ENCODE measurements at regions not wholly inside any gene's neighbourhood (a gene's known extent, or its start where the extent isn't known, plus 50 kb on each side); places are given as distances from the start of the nearest gene placed in this dataset.

DNA sequence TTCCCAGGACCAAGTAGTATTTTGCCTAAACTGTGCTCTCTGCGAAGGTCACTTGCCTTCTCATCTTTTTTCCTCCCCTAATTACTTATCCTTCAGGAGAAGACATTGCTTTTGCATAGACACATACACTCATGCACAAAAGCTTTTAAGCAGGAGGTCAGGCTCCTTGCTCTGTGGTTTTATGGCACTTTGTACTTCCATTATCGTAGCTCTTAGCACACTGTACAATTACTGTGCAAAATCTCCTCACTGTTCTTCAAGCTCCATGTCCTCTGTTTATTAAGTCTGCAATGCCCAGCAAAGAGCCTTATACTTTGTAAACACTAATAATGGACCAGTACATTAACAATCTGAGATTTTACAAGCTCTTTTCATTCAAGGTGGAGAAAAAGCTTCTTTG, 188.4 kb upstream of the GNPDA2 start:
- no peak for DNase-seq

DNA sequence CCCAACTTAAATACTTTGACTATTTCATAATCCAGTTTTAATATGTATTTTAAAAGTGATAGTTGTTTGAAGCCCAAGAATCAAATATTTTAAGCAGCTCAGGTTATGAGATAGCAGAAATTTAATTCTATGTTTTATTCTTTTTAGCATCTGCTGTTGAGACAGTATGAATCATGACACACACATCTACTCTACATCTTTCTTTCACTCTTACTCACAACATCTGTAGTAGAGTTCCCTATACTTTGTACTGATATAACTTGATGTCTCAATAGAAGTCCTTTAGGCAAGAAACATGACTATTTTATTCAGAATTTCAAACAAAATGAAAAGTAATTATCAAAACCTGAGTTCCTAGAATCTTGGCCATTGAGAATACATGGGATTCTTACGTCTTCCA, 187.9 kb upstream of the GNPDA2 start:
- no peak for DNase-seq

DNA sequence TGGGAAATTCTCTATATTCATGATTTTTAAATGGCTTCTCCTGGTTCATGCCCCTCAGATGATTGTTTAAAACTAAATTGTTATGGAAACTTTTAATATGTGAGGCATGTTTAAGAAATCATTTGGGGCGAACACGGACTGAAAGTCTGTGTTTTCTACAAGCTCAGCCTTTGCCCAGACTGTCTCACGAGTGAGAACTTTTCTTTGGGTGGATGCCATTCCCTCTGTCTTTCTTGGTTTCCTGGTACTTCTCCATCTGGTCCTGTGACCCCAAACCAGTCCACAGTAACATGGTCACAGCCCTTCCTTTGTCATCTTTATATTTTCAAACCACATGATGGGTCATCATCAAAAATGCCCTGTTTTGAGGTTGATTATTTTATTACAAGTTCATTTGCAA, 186.6 kb upstream of the GNPDA2 start:
- DNase-seq, result no peak

DNA sequence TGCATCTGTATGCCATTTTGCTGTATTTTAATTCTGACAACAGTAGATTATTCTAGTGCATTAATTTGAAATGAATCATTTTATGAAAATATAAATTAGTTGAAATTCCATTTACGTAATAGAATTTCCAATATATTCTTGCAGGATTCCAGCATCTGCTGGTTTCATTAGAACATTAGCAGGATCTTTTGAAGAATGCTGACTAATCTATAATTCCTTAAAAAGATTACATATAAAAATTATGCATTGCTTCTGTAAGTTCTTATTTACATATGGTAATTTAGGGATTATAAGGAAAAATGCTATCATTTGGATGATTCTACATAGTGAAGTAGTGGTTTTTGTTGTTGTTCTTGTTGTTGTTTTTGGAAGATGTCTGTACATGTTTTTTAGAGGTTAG, 182.2 kb upstream of the GNPDA2 start:
- no peak for DNase-seq

DNA sequence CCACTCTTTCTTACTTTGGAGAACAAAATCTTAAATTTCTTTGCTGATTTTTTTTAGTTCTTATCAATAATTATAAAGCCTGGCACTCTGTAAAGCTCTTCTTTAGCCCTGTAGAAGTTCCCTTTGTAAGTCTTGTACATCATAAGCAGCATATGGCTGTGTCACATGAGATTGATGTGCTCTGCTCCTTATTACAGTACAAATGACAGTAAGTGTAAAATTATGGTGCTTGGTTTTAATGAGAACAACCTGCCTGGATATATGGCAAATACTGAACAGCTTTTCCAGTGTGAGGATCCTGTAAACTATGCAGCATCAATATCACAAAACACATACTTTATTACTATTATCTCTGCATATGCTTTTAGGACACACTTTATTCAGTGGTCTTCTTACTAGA, 145.9 kb upstream of the GNPDA2 start:
- no peak for DNase-seq

DNA sequence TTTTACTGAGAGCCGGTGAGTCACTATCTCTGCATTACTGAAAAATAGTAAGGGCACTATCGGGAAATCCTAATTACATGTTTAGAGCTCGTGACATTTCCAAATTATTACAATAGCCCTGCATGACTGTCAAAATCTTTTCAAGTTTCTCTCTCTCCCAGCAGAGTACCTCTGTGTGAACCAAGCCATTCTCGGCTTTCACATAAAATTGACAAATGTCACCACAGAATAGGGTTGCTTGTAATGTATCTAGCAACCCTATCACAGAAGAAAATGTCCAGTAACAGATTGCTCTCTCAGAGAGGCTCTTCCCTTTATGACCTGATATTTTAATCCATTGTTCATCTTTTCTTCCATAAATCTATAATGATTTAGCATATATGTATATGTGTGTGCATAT, 144.8 kb upstream of the GNPDA2 start:
- no peak for DNase-seq

DNA sequence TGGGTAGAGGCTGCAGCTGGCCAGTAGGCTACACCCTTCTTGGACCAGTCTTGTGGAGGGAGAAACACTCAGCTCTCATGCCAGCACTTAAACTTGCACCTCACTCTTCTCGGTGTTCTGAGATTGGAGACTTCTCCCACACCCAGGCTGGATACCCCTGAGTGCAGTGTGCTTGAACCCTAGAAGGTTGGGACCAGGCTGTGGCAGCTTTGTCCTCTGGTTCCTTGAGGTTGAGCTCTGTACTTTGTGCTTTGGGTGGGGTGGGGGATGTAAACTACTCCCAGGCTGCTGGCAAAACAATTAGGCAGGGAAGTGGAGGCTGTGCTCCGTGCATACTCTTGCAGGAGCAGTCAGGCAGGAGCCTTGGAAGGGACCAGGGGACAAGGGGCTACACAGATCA, 143.6 kb upstream of the GNPDA2 start:
- no peak for DNase-seq

DNA sequence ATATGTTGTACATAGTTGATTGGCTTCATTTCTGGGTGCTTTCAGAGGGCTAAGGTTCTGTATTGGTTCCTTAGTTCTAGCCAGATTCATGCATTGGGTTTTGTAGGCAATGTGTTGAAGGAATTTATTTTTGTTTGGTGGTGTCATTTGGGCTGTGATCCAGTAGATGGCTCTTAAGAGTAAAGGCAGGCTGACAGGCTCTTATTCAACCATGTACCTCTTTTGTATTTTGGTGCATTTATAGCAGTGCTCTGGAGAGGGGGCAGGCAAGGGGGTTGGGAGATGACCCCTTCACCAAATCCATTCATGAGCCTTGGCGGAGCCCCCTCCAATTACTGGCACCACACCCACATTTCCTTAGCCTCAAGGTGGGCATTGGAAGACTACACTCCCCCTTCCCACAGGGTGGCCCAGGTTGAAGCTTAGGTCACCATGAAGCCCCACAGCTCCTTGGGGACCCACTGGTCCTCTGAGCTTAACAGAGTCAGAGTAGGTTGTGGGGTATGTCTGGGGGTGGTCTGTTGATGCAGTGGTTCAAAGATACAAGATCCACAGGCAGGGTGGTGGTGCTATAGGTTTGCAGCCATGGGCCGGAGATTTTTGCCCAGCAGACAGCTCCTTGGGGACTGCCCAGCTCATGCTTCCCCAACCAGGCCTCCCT, 143.0 kb upstream of the GNPDA2 start:
- no peak for DNase-seq

DNA sequence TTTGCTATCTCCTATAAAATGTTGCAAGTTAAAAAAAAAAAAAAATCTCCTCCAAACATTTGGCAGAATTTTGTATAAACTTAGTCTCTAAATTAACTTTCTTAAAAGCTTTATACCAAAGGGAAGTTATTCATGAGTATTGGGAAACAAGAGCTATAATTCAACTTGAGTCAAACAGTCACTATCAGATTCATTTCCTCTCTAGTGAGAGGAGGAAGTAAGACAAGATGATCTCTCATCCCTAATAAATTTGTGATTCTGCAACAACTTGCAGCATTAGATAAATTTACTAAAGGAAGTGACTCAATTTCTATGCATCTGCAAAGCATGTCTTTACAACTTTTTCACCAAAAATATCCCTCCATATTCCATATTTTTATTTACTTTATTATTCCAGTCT, 135.4 kb upstream of the GNPDA2 start:
- no peak for DNase-seq

DNA sequence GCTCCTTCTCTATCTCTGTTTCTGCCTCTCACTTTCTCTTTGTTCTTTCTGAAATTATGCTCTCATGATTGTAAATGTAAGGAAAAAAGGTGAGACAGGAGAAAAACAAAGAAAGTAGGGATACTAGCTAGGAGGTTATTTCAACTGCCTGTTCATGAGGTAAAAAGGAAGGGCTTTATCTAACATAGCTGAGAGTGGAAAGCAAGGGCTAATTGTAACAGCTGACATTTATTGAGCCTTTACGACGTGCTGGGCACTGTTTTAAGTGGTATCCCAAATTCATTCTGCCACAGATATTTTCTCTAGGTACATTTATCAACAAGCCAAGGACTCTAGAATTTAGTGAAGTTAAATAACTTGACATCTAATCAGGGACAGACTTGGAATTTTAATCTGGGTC, 133.1 kb upstream of the GNPDA2 start:
- DNase-seq, result no peak

DNA sequence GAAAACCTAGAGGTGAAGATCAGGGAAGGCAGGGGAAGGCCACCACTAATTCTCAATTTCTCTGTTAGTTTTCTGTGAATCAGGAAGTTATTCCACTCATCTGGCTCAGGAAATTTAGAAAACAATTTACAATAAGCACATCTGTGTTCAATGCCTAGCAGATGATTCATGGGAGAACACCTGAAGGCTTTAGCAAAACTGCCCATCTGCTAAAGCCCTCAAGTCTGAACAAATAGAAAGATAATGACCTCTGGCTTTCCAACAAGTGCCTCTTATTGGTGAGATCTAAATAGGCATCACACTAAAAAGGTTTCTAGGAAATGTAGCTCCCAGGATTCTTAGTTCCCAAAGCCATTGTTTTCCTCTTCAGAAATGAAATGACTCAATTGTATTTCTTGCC, 122.1 kb upstream of the GNPDA2 start:
- DNase-seq, result no peak

DNA sequence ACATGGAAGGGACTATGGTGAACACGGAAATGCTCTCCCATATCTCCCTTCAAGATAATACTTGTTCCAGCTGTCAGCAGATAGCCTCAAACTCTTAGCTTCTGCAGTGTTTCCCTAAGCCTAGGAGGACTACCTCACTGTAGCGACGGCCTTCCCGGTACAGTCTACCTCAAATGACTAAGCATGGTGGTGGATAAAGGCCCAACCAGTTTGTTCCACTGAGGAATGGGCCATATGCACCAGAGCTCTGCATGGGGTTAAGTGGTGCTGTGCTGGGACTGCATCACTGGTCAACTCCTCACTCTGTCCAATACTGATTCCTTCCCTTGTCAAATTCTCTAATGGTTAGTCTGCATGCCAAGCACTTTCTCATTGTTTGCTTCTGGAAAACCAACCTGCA, 119.6 kb upstream of the GNPDA2 start:
- DNase-seq, result no peak

DNA sequence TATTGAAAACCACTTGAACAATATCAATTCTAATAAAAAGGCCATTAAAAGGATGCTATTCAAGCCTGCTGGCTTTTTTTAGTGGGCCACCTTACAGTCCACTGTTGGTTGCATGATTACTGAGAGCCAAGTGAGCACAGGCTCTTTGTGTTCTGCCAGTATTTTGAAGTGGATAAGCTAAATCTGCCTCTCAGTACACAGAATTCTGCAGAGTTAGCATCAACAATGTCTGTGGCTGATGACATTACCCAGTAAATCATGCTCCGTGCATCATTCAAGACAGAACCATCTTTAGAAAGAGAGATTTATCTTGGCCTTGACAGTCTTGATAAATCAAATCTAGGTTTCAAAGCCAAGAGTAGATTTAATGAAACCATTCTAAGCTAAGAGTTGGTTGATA, 119.0 kb upstream of the GNPDA2 start:
- DNase-seq, result no peak

DNA sequence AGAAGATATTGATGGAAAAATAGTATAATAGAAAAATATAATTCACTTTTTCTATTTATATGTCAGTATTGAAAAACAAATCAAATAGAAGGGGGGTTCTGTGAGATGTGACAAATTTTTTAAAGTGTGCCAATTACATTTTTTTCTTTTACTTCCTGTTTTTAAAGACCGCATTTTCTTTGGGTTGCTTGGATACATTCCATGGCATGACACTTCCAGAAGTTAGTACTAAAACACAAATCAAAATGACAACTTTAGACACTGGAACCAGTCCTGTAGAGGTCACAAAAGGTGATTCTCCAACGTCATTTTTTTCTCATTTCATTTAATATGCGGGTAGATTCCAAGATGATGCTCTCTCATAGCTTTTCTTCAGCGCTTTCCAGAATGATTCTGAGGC, 116.2 kb upstream of the GNPDA2 start:
- DNase-seq, result no peak

DNA sequence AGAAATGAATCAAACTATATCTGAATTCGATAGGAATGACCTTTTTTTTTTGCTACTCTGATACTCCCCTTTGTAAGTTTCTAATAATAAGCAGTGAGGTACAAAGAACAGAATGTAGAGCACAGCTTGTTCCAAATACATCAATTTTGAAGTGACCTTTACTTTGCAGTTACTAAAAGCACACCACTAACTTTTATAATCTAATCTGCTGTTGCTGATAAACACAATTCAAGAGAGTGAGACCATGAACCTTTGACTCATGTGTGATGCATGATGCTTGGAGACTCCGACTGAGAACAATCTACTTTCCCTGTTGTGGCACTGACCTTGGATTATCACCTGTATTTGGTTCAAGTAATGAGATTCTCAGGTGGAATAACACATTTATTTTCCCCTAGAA, 91.6 kb upstream of the GNPDA2 start:
- DNase-seq, result no peak

DNA sequence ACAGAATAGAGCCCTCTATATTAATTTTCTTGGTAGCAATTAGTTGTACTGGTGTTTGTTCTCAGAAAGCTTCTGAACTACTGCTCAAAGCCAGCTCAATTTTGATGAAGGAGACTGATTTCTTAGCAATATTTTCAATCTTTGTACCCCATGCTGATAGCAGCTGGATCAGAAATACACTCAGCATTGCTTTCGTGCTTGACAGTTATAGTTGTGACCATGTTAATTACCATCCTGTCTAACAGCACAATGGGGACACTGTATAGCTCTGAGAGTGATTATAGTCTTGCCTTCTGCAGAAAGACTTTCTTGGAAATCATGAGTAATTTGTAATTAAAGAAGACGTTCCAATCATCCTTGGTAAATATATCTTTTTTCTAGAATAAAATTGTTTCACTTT, 79.7 kb upstream of the GNPDA2 start:
- no peak for DNase-seq

DNA sequence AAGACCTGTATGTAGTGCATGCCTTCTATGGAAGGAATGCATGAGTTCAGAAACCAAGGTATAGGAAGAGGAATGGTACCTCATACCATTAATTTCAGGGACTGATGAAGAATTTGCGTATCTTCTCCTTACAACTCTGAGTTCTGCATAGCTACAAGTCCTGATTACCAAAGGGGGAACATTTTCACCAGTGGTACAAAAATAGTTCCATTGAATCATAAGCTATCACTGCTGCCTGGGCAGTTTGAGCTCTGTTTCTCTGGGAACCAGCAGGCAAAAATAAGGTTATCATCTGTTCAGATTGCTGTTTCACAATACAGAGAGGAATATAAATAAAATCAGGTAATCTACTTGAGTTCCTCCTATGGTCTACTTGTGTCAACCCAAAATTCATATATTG, 77.9 kb upstream of the GNPDA2 start:
- no peak for DNase-seq

DNA sequence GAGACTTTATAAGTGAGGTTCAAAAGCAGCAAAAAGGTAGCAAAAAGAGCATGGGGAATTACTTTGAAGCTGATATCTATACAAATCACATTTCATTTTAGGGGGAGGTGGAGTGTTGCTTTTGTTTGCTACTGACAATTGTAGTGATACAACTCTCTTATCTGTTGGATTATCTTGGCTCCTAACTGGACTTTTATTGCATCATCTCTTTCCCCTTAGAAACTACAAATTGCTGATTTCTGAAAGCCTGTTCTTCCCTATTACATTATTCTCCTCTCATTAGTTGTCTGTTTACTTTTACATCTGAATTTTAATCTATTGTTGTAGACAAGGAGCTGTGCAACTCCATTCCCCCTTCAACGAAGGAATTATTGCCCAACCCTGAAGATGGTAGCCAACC, 75.0 kb upstream of the GNPDA2 start:
- no peak for DNase-seq

DNA sequence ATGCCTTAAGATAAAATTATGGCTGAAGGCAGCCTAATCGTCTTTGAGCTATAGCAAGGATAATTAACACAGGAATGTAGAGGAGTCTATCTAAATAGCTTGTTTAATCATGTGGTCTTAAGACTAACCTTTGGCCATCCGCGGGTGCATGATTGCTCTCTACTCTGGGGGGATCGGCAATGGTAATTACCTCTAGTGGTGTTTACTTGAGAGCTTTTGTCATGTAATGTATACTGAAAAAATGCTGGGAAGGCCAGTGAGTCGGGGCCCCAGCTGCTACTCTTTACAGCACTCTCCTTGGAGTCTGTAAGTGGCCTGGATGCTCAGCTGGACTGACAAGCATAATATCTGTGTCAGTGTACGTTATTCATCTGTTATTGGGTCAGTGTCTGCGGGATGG, 65.5 kb upstream of the GNPDA2 start:
- DNase-seq, result no peak

DNA sequence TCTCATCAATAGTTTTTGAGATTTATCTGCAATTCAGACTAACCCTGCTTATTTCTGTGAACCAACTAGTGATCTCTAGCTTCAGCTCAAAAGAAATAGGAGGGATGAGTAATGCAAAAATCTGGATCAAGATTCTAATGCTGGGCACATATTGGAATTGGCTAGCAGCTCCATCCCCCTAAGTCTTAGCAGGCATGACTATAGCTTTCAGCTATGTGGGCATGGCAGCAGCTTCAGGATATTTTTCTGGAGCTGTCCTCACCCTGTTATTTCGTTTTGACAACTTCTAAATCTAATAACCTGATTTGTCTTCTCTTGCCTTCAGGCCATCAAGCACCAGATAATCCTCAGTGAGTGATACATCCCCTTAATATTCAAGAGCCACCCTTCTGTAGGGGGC, 50.8 kb upstream of the GNPDA2 start:
- no peak for DNase-seq

Data from KG1 (cell line).